ENCODE measurements at regions not wholly inside any gene's neighbourhood (a gene's known extent, or its start where the extent isn't known, plus 50 kb on each side); places are given as distances from the start of the nearest gene placed in this dataset.

DNA sequence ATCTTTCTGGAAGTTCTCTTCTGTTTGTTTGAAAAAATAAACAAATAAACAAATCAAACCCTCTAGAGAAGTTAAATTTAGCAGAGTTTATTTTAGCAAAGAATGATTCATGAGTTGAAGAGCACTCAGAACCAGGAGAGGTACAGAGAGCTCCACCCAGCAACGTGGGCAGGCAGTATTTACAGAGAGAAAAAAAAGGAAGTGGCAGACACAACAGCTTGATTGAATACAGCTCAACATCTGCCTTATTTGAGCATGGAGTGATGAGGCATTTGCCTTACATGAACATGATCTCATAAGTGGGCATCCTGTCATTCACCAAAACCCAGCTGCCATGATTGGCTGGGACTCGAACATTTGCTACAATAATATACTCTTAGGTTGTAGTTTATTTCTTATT is 381.6 kb upstream of the ADAMTS16 start:
- TF ChIP-seq POLR2A (IDR thresholded peaks at IDR 0.05), result no peak
- TF ChIP-seq, protein P1, sequence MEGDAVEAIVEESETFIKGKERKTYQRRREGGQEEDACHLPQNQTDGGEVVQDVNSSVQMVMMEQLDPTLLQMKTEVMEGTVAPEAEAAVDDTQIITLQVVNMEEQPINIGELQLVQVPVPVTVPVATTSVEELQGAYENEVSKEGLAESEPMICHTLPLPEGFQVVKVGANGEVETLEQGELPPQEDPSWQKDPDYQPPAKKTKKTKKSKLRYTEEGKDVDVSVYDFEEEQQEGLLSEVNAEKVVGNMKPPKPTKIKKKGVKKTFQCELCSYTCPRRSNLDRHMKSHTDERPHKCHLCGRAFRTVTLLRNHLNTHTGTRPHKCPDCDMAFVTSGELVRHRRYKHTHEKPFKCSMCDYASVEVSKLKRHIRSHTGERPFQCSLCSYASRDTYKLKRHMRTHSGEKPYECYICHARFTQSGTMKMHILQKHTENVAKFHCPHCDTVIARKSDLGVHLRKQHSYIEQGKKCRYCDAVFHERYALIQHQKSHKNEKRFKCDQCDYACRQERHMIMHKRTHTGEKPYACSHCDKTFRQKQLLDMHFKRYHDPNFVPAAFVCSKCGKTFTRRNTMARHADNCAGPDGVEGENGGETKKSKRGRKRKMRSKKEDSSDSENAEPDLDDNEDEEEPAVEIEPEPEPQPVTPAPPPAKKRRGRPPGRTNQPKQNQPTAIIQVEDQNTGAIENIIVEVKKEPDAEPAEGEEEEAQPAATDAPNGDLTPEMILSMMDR (IDR thresholded peaks at IDR 0.05), result no peak
